Amygdala (tissue), 56 donors: ENCODE measurements at regions not wholly inside any gene's neighbourhood (a gene's known extent, or its start where the extent isn't known, plus 50 kb on each side); places are given as distances from the start of the nearest gene placed in this dataset.
"Not testable (repeated sequence)": the region's sequence is repeated elsewhere in the genome, so short reads cannot be mapped to it uniquely, and the experiment has no call there.

Experiments used
- DNase-seq, 56 donors: peaks; one replicate each; lab custom pipeline; 2025; lab: John Stamatoyannopoulos, UW

- no peak for DNase-seq
Measured at GRCh38 chr14:41297576-41298327, 308.9 kb upstream of the LRFN5 start.

- no peak for DNase-seq
Measured at GRCh38 chr14:41295734-41296133, 310.9 kb upstream of the LRFN5 start.

- no peak for DNase-seq
Measured at GRCh38 chr14:41289025-41289424, 317.7 kb upstream of the LRFN5 start.

GRCh38 chr14:41285186-41285748 lies 321.4 kb upstream of the LRFN5 start:
- DNase-seq: peak in 2 of 56 donors; percentile 0 to 12

DNA sequence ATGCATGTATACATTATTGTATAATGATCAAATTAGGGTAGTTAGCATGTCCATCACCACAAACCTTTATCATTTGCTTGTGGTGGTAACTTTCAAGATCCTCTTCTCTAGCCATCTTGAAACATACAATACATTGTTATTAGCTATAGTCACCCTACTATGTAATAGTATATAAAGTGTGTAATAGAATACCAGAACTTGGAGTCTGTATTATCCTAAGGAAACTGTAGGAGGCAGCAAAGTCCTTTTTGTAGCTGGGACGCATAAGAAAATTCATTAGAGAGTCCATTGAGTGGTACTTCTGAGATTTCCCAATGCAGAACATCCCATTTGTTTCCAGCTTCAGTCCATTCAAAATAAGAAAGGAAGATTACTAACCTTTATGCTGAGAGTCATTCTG lies 325.9 kb upstream of the LRFN5 start:
- no peak for DNase-seq

- no peak for DNase-seq
Measured at GRCh38 chr14:41277450-41277849, 329.2 kb upstream of the LRFN5 start.

- no peak for DNase-seq
Measured at GRCh38 chr14:41257476-41257875, 349.2 kb upstream of the LRFN5 start.

DNA sequence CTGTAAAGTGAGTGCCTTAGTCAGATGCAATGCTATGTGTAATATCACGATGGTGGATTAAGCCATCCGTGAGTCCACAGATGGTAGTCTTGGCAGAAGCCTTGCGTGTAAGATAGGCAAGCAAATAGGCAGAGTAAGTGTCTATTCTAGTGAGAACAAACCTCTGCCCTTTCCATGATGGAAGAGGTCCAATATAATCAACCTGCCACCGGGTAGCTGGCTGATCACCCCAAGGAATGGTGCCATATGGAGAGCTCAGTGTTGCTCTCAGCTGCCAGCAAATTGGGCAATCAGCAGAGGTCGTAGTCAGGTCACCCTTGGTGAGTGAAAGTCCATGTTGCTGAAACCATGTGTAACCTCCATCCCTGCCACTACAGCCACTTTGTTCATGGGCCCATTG lies 371.2 kb upstream of the LRFN5 start:
- DNase-seq: no peak

GRCh38 chr14:41230683-41231082 lies 376.0 kb upstream of the LRFN5 start:
- no peak for DNase-seq

GRCh38 chr14:41229824-41230223 lies 376.9 kb upstream of the LRFN5 start:
- no peak for DNase-seq

DNA sequence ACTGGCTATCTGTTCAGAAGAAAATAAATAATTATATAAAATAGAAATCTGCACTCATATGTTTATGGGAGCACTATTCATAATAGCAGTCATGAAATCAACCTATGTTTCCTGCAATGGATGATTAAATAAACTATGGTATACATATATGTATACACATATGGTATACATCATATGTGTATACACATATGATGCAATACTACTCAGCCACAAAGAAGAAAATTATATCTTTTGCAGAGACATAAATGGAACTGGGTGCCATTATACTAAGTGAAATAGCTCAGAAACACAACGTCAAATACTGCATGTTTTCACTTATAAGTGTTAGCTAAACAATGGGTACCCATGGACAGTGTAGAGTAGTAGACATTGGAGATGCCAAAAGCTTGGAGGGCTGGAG lies 381.2 kb upstream of the LRFN5 start:
- no peak for DNase-seq

GRCh38 chr14:41222581-41222980 lies 384.1 kb upstream of the LRFN5 start:
- DNase-seq: no peak

DNA sequence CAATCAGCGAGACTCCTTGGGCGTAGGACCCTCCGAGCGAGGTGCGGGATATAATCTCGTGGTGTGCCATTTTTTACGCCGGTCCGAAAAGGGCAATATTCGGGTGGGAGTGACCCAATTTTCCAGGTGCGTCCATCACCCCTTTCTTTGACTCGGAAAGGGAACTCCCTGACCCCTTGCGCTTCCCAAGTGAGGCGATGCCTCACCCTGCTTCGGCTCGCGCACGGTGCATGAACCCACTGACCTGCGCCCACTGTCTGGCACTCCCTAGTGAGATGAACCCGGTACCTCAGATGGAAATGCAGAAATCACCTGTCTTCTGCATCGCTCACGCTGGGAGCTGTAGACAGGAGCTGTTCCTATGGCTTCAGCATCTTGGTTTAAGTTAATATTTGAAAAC lies 391.7 kb upstream of the LRFN5 start:
- not testable (repeated sequence) for DNase-seq

GRCh38 chr14:41201696-41202095 lies 405.0 kb upstream of the LRFN5 start:
- DNase-seq: no peak

DNA sequence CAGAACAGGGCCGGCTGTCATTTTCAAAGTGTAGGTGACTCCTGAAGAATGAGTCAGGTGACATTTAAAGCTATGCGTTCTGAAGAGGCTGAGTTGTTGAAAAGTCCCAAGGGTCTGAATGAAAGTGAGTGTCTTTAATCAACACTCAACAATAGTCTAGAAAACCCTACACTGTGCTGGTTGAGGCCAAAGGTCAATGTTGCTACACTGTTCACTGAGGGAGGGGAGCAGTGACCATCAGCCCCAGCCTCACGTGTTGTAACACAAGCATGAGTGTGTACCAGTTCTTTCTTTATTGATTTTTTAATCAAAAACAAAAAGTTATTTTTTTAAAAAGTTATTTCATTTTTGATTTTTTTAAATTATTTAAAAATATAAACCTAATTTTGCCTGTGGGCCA lies 418.8 kb upstream of the LRFN5 start:
- no peak for DNase-seq

GRCh38 chr14:41171045-41171444 lies 435.6 kb upstream of the LRFN5 start:
- DNase-seq: no peak

DNA sequence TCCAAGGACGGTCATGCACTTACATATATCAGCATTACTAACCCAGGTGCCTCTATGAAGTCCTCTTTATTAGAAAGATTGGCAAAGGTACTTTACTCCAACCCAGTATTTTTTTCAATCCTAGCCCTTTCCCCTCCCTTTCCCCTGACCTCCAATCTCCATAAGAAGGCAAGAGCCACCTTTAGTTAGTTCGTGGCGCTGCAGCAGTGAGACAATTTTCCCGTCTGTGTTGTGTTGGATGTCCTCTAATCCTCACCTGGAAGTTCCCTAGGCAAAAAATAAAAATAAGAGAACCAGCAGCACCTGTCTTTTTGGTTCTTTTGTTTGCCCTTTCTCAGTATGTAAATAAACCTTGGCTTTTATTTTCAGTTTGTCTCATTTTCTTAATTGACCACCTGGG lies 439.6 kb upstream of the LRFN5 start:
- no peak for DNase-seq

GRCh38 chr14:41154143-41154807 lies 452.4 kb upstream of the LRFN5 start:
- no peak for DNase-seq

DNA sequence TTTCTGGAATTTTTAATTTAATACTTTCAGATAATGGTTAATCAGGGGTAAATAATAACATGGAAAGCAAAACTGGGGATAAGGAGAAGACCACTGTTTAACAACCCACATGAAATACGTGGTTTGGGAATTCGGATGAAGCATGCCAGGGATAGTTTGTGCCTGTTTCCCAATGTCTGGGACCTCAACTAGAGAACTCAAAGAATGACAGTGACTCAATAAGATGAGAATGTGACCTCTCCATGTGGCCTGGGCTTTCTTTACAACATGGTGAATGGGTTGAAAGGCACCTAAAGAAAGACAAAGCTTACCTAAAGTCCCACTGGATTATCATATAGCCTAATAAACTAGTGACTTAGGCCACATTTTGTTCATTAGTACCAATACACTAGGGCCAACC lies 460.3 kb upstream of the LRFN5 start:
- no peak for DNase-seq

GRCh38 chr14:41144370-41144769 lies 462.3 kb upstream of the LRFN5 start:
- no peak for DNase-seq

DNA sequence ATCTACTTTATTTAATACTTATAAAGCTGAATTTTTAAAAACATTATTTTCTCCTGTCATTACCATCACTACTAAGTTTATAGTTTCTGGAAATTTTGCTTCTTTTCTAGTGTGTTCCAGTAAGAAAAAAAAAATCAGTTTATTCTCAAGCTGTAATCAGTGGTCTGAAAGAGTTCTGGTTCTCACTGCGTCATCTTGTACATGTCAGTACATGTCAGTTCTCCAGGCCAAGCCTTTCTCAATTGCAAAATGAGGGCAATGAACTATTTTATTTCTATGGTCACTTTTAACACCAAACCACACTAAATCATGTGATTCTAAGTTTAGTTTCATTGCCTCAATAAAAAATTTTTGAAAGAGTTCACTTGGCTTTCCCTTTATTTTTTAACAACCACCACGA lies 468.9 kb upstream of the LRFN5 start:
- DNase-seq: no peak

- no peak for DNase-seq
Measured at GRCh38 chr14:41130274-41130673, 476.4 kb upstream of the LRFN5 start.
